Sigmoid colon (tissue), 4 donors: ENCODE measurements at regions not wholly inside any gene's neighbourhood (a gene's known extent, or its start where the extent isn't known, plus 50 kb on each side); places are given as distances from the start of the nearest gene placed in this dataset.

Source experiments
- CTCF ChIP-seq, 4 experiments: fragments of 450-650 bp in 3 of 4; fragments of 200-600 bp in 1 of 4; IDR thresholded peaks; one replicate each; pipeline ENCODE4 v1.5.1; 2016 to 2019; ENCODE audit warnings: antibody characterized with exemption in 4 of 4, mild to moderate bottlenecking in 3 of 4, moderate library complexity in 2 of 4
- EP300 ChIP-seq, 4 donors: sonication (generic); formaldehyde crosslinking; IDR thresholded peaks; one replicate each; pipeline ENCODE4 v1.6.1; 2017; ENCODE audit warnings: antibody characterized with exemption in 4 of 4
- POLR2A ChIP-seq, 2 donors: fragments of 450-650 bp; IDR thresholded peaks; one replicate each; pipeline ENCODE4 v1.6.1; 2016; ENCODE audit warnings: antibody characterized with exemption in 2 of 2, mild to moderate bottlenecking in 2 of 2, moderate library complexity in 2 of 2
- POLR2AphosphoS5 ChIP-seq, 4 donors: sonication (generic); formaldehyde crosslinking; IDR thresholded peaks; one replicate each; pipeline ENCODE4 v1.6.1; 2017; ENCODE audit warnings: antibody characterized with exemption in 4 of 4

GRCh38 chr2:122063716-122064115 lies 308.3 kb downstream of the TSN start:
- TF ChIP-seq POLR2A (IDR thresholded peaks at IDR 0.05) (no peak), CTCF (IDR thresholded peaks at IDR 0.05) (no peak), POLR2AphosphoS5 (IDR thresholded peaks at IDR 0.05) (no peak), EP300 (IDR thresholded peaks at IDR 0.05) (no peak)
